ENCODE measurements at regions not wholly inside any gene's neighbourhood (a gene's known extent, or its start where the extent isn't known, plus 50 kb on each side); places are given as distances from the start of the nearest gene placed in this dataset.

GRCh38 chr6:150775415-150776203 lies 89.9 kb upstream of the MTHFD1L start:
- peaks cover 11% of the 10 kb centered on the region for H3K36me3 ChIP-seq (ENCODE audit: low read length)
- H3K27ac ChIP-seq (ENCODE audit: low read depth, low read length): no peak overlapping the region
- peaks cover 10% of the 10 kb centered on the region; the same call in 1 of the 2 replicates for H3K9me3 ChIP-seq (ENCODE audit: insufficient read depth, low read length)
- no peaks in the 10 kb centered on the region for H3K79me2 ChIP-seq (ENCODE audit: insufficient read depth, low read length)
- H3F3A ChIP-seq (ENCODE audit: insufficient read depth): no peaks in the 10 kb centered on the region
- no peak overlapping the region for H3K4me2 ChIP-seq (ENCODE audit: low read depth, low read length, poor library complexity, severe bottlenecking)
- no peak for TF ChIP-seq EZH2phosphoT487 (conservative IDR thresholded peaks at IDR 0.05; ENCODE audit: low read length)
- H4K20me1 ChIP-seq (ENCODE audit: low read depth, low read length): no peaks in the 10 kb centered on the region
- no peak overlapping the region for H2AFZ ChIP-seq (ENCODE audit: low read depth, low read length, severe bottlenecking)
- H3K4me3 ChIP-seq (ENCODE audit: insufficient read depth, low read length, poor library complexity, severe bottlenecking): no peak overlapping the region
- H3K27me3 ChIP-seq (ENCODE audit: low read length): no peaks in the 10 kb centered on the region
- H3K9me2 ChIP-seq (replicated peaks; ENCODE audit: insufficient read depth, low read length): no peaks in the 10 kb centered on the region
- no peak overlapping the region for H3K9ac ChIP-seq (ENCODE audit: low read length)

DNA sequence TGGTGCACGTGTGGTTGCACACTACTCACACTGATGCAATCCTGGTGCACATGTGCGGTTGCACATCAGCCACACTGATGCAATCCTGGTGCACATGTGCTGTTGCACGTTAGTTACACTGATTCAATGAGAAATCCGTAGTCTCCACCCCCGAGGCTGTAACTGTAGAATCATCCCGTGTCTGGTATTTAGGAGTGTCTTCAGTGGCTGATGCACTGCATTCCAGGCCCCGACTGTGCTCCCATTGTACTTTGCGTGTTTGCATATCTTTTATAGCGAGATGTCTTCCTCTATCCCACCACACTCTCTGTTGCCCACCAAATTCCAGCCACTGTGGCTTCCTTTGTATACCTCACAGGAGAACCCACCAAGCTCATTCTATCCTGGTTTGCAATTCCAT lies 87.8 kb upstream of the MTHFD1L start:
- Histone ChIP-seq H3K4me3 (ENCODE audit: insufficient read depth, low read length, poor library complexity, severe bottlenecking) (no peak overlapping the region), H3K79me2 (ENCODE audit: insufficient read depth, low read length) (no peaks in the 10 kb centered on the region), H3K4me2 (ENCODE audit: low read depth, low read length, poor library complexity, severe bottlenecking) (no peak overlapping the region), H3K36me3 (ENCODE audit: low read length) (peaks cover 8% of the 10 kb centered on the region), H3K27ac (ENCODE audit: low read depth, low read length) (no peak overlapping the region), H3K9me2 (replicated peaks; ENCODE audit: insufficient read depth, low read length) (no peaks in the 10 kb centered on the region), H3K27me3 (ENCODE audit: low read length) (no peaks in the 10 kb centered on the region), H3F3A (ENCODE audit: insufficient read depth) (no peaks in the 10 kb centered on the region), H3K9me3 (ENCODE audit: insufficient read depth, low read length) (peaks cover 10% of the 10 kb centered on the region; the same call in 1 of the 2 replicates), H4K20me1 (ENCODE audit: low read depth, low read length) (no peaks in the 10 kb centered on the region), H3K9ac (ENCODE audit: low read length) (no peak overlapping the region), H2AFZ (ENCODE audit: low read depth, low read length, severe bottlenecking) (no peak overlapping the region)
- TF ChIP-seq, protein P1, sequence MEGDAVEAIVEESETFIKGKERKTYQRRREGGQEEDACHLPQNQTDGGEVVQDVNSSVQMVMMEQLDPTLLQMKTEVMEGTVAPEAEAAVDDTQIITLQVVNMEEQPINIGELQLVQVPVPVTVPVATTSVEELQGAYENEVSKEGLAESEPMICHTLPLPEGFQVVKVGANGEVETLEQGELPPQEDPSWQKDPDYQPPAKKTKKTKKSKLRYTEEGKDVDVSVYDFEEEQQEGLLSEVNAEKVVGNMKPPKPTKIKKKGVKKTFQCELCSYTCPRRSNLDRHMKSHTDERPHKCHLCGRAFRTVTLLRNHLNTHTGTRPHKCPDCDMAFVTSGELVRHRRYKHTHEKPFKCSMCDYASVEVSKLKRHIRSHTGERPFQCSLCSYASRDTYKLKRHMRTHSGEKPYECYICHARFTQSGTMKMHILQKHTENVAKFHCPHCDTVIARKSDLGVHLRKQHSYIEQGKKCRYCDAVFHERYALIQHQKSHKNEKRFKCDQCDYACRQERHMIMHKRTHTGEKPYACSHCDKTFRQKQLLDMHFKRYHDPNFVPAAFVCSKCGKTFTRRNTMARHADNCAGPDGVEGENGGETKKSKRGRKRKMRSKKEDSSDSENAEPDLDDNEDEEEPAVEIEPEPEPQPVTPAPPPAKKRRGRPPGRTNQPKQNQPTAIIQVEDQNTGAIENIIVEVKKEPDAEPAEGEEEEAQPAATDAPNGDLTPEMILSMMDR (IDR thresholded peaks at IDR 0.05; ENCODE audit: insufficient read depth, low read length, poor library complexity, severe bottlenecking): no peak
- TF ChIP-seq EZH2phosphoT487 (conservative IDR thresholded peaks at IDR 0.05; ENCODE audit: low read length): no peak

- TF ChIP-seq, protein P1 (IDR thresholded peaks at IDR 0.05; ENCODE audit: insufficient read depth, low read length, poor library complexity, severe bottlenecking): no peak
- TF ChIP-seq EZH2phosphoT487 (conservative IDR thresholded peaks at IDR 0.05; ENCODE audit: low read length): no peak
- H4K20me1 ChIP-seq (ENCODE audit: low read depth, low read length): no peaks in the 10 kb centered on the region
- no peaks in the 10 kb centered on the region for H3F3A ChIP-seq (ENCODE audit: insufficient read depth)
- H3K9ac ChIP-seq (ENCODE audit: low read length): no peak overlapping the region
- no peak overlapping the region for H2AFZ ChIP-seq (ENCODE audit: low read depth, low read length, severe bottlenecking)
- H3K27me3 ChIP-seq (ENCODE audit: low read length): no peaks in the 10 kb centered on the region
- H3K27ac ChIP-seq (ENCODE audit: low read depth, low read length): no peak overlapping the region
- H3K4me2 ChIP-seq (ENCODE audit: low read depth, low read length, poor library complexity, severe bottlenecking): no peak overlapping the region
- H3K9me3 ChIP-seq (ENCODE audit: insufficient read depth, low read length): no peaks in the 10 kb centered on the region
- H3K36me3 ChIP-seq (ENCODE audit: low read length): no peaks in the 10 kb centered on the region
- no peaks in the 10 kb centered on the region for H3K9me2 ChIP-seq (replicated peaks; ENCODE audit: insufficient read depth, low read length)
- H3K79me2 ChIP-seq (ENCODE audit: insufficient read depth, low read length): no peaks in the 10 kb centered on the region
- H3K4me3 ChIP-seq (ENCODE audit: insufficient read depth, low read length, poor library complexity, severe bottlenecking): no peak overlapping the region
Observed at GRCh38 chr6:150783813-150784212, 81.7 kb upstream of the MTHFD1L start.

GRCh38 chr6:150787429-150787828 lies 78.1 kb upstream of the MTHFD1L start:
- no peak overlapping the region for H3K4me2 ChIP-seq (ENCODE audit: low read depth, low read length, poor library complexity, severe bottlenecking)
- no peaks in the 10 kb centered on the region for H3K36me3 ChIP-seq (ENCODE audit: low read length)
- H3K79me2 ChIP-seq (ENCODE audit: insufficient read depth, low read length): no peaks in the 10 kb centered on the region
- no peak overlapping the region for H3K9ac ChIP-seq (ENCODE audit: low read length)
- no peak for TF ChIP-seq EZH2phosphoT487 (conservative IDR thresholded peaks at IDR 0.05; ENCODE audit: low read length)
- TF ChIP-seq, protein P1 (IDR thresholded peaks at IDR 0.05; ENCODE audit: insufficient read depth, low read length, poor library complexity, severe bottlenecking): no peak
- H3K27me3 ChIP-seq (ENCODE audit: low read length): no peaks in the 10 kb centered on the region
- H3K4me3 ChIP-seq (ENCODE audit: insufficient read depth, low read length, poor library complexity, severe bottlenecking): no peak overlapping the region
- H3K9me3 ChIP-seq (ENCODE audit: insufficient read depth, low read length): no peaks in the 10 kb centered on the region
- H3K9me2 ChIP-seq (replicated peaks; ENCODE audit: insufficient read depth, low read length): no peaks in the 10 kb centered on the region
- H3F3A ChIP-seq (ENCODE audit: insufficient read depth): no peaks in the 10 kb centered on the region
- no peak overlapping the region for H2AFZ ChIP-seq (ENCODE audit: low read depth, low read length, severe bottlenecking)
- no peaks in the 10 kb centered on the region for H4K20me1 ChIP-seq (ENCODE audit: low read depth, low read length)
- no peak overlapping the region for H3K27ac ChIP-seq (ENCODE audit: low read depth, low read length)

All from SU-DHL-6 (cell line).